BLaER1 (cell line): ENCODE measurements at regions not wholly inside any gene's neighbourhood (a gene's known extent, or its start where the extent isn't known, plus 50 kb on each side); places are given as distances from the start of the nearest gene placed in this dataset.

Source experiments
- H3K27ac ChIP-seq: shearing (Covaris generic); formaldehyde crosslinking; 2 replicates; pipeline ENCODE4 v1.8.1; 2022
- H3K27me3 ChIP-seq: shearing (Covaris generic); formaldehyde crosslinking; 2 replicates; pipeline ENCODE4 v1.8.1; 2022
- H3K36me3 ChIP-seq: shearing (Covaris generic); formaldehyde crosslinking; 2 replicates; pipeline ENCODE4 v1.8.1; 2022
- H3K4me1 ChIP-seq: shearing (Covaris generic); formaldehyde crosslinking; 2 replicates; pipeline ENCODE4 v1.8.1; 2022
- H3K4me2 ChIP-seq: shearing (Covaris generic); formaldehyde crosslinking; 2 replicates; pipeline ENCODE4 v1.8.1; 2022
- H3K4me3 ChIP-seq: shearing (Covaris generic); formaldehyde crosslinking; 2 replicates; pipeline ENCODE4 v1.8.1; 2022
- H3K9ac ChIP-seq: shearing (Covaris generic); formaldehyde crosslinking; 2 replicates; pipeline ENCODE4 v1.8.1; 2022
- H3K9me3 ChIP-seq: shearing (Covaris generic); formaldehyde crosslinking; 2 replicates; pipeline ENCODE4 v1.8.1; 2022
- H4K20me1 ChIP-seq: shearing (Covaris generic); formaldehyde crosslinking; 2 replicates; pipeline ENCODE4 v1.8.1; 2022
- Cebpa-rat ChIP-seq: shearing (Covaris generic); IDR thresholded peaks from 2 replicates; pipeline ENCODE4 v1.8.1; 2022

- H3K4me3 ChIP-seq: no peak overlapping the region
- no peak overlapping the region for H3K9ac ChIP-seq
- no peaks in the 10 kb centered on the region for H4K20me1 ChIP-seq
- no peak overlapping the region for H3K4me2 ChIP-seq
- H3K4me1 ChIP-seq: no peaks in the 10 kb centered on the region
- no peak overlapping the region for H3K27ac ChIP-seq
- no peaks in the 10 kb centered on the region for H3K36me3 ChIP-seq
- TF ChIP-seq Cebpa-rat: no peak
- H3K27me3 ChIP-seq: no peaks in the 10 kb centered on the region
- H3K9me3 ChIP-seq: no peaks in the 10 kb centered on the region
Measured at GRCh38 chr13:57784633-57785032, 153.1 kb downstream of the PCDH17 start.

- no peaks in the 10 kb centered on the region for H4K20me1 ChIP-seq
- H3K27ac ChIP-seq: no peak overlapping the region
- no peak overlapping the region for H3K4me3 ChIP-seq
- H3K27me3 ChIP-seq: no peaks in the 10 kb centered on the region
- H3K9me3 ChIP-seq: no peaks in the 10 kb centered on the region
- TF ChIP-seq Cebpa-rat: no peak
- H3K9ac ChIP-seq: no peak overlapping the region
- no peaks in the 10 kb centered on the region for H3K36me3 ChIP-seq
- no peaks in the 10 kb centered on the region for H3K4me1 ChIP-seq
- no peak overlapping the region for H3K4me2 ChIP-seq
Measured at GRCh38 chr13:57787058-57787791, 155.7 kb downstream of the PCDH17 start.

- Histone ChIP-seq H3K4me2 (no peak overlapping the region), H3K4me3 (no peak overlapping the region), H4K20me1 (no peaks in the 10 kb centered on the region), H3K4me1 (peaks cover 4% of the 10 kb centered on the region; the same call in 1 of the 2 replicates), H3K36me3 (no peaks in the 10 kb centered on the region), H3K27ac (no peak overlapping the region), H3K27me3 (no peaks in the 10 kb centered on the region), H3K9ac (no peak overlapping the region), H3K9me3 (no peaks in the 10 kb centered on the region)
- no peak for TF ChIP-seq Cebpa-rat
Measured at GRCh38 chr13:57799624-57800023, 168.1 kb downstream of the PCDH17 start.

- H3K9me3 ChIP-seq: no peaks in the 10 kb centered on the region
- no peak overlapping the region for H3K4me2 ChIP-seq
- H4K20me1 ChIP-seq: no peaks in the 10 kb centered on the region
- no peak overlapping the region for H3K9ac ChIP-seq
- H3K4me3 ChIP-seq: no peak overlapping the region
- H3K27ac ChIP-seq: no peak overlapping the region
- TF ChIP-seq Cebpa-rat: no peak
- no peaks in the 10 kb centered on the region for H3K4me1 ChIP-seq
- no peaks in the 10 kb centered on the region for H3K27me3 ChIP-seq
- no peaks in the 10 kb centered on the region for H3K36me3 ChIP-seq
Measured at GRCh38 chr13:57813651-57814050, 182.1 kb downstream of the PCDH17 start.

- TF ChIP-seq Cebpa-rat: no peak
- Histone ChIP-seq H3K27me3 (no peaks in the 10 kb centered on the region), H3K9ac (no peak overlapping the region), H4K20me1 (no peaks in the 10 kb centered on the region), H3K4me1 (no peaks in the 10 kb centered on the region), H3K4me2 (no peak overlapping the region), H3K4me3 (no peak overlapping the region), H3K9me3 (no peaks in the 10 kb centered on the region), H3K36me3 (no peaks in the 10 kb centered on the region), H3K27ac (no peak overlapping the region)
Measured at GRCh38 chr13:57815600-57815999, 184.1 kb downstream of the PCDH17 start.

GRCh38 chr13:57820924-57821323, 189.4 kb downstream of the PCDH17 start:
- Histone ChIP-seq H3K27me3 (no peaks in the 10 kb centered on the region), H3K36me3 (no peaks in the 10 kb centered on the region), H3K4me1 (peaks cover 5% of the 10 kb centered on the region; the same call in 1 of the 2 replicates), H3K4me2 (no peak overlapping the region), H4K20me1 (no peaks in the 10 kb centered on the region), H3K9ac (no peak overlapping the region), H3K27ac (no peak overlapping the region), H3K9me3 (peaks cover 10% of the 10 kb centered on the region), H3K4me3 (no peak overlapping the region)
- no peak for TF ChIP-seq Cebpa-rat

GRCh38 chr13:57823704-57824103, 192.2 kb downstream of the PCDH17 start:
- H3K4me3 ChIP-seq: no peak overlapping the region
- H3K9ac ChIP-seq: no peak overlapping the region
- H3K9me3 ChIP-seq: peaks cover 10% of the 10 kb centered on the region
- TF ChIP-seq Cebpa-rat: no peak
- no peaks in the 10 kb centered on the region for H4K20me1 ChIP-seq
- H3K27me3 ChIP-seq: no peaks in the 10 kb centered on the region
- H3K36me3 ChIP-seq: no peaks in the 10 kb centered on the region
- H3K4me2 ChIP-seq: no peak overlapping the region
- no peak overlapping the region for H3K27ac ChIP-seq
- peaks cover 5% of the 10 kb centered on the region; the same call in 1 of the 2 replicates for H3K4me1 ChIP-seq

- no peak for TF ChIP-seq Cebpa-rat
- Histone ChIP-seq H3K36me3 (no peaks in the 10 kb centered on the region), H4K20me1 (no peaks in the 10 kb centered on the region), H3K9me3 (peaks cover 10% of the 10 kb centered on the region), H3K4me2 (no peak overlapping the region), H3K27me3 (no peaks in the 10 kb centered on the region), H3K4me1 (peaks cover 5% of the 10 kb centered on the region; the same call in 1 of the 2 replicates), H3K4me3 (no peak overlapping the region), H3K9ac (no peak overlapping the region), H3K27ac (no peak overlapping the region)
Measured at GRCh38 chr13:57824121-57824520, 192.6 kb downstream of the PCDH17 start.

- no peak for TF ChIP-seq Cebpa-rat
- H3K4me3 ChIP-seq: no peak overlapping the region
- H3K9me3 ChIP-seq: peaks cover 10% of the 10 kb centered on the region
- H3K9ac ChIP-seq: no peak overlapping the region
- no peak overlapping the region for H3K4me2 ChIP-seq
- H3K27me3 ChIP-seq: no peaks in the 10 kb centered on the region
- H3K36me3 ChIP-seq: no peaks in the 10 kb centered on the region
- H4K20me1 ChIP-seq: no peaks in the 10 kb centered on the region
- peaks cover 5% of the 10 kb centered on the region; the same call in 1 of the 2 replicates for H3K4me1 ChIP-seq
- H3K27ac ChIP-seq: no peak overlapping the region
Measured at GRCh38 chr13:57825066-57825465, 193.5 kb downstream of the PCDH17 start.

GRCh38 chr13:57829496-57829895, 198.0 kb downstream of the PCDH17 start:
- H3K4me1 ChIP-seq: no peaks in the 10 kb centered on the region
- H3K9ac ChIP-seq: no peak overlapping the region
- no peaks in the 10 kb centered on the region for H3K9me3 ChIP-seq
- no peak for TF ChIP-seq Cebpa-rat
- no peaks in the 10 kb centered on the region for H3K36me3 ChIP-seq
- H3K27me3 ChIP-seq: no peaks in the 10 kb centered on the region
- H3K4me3 ChIP-seq: no peak overlapping the region
- no peak overlapping the region for H3K27ac ChIP-seq
- no peaks in the 10 kb centered on the region for H4K20me1 ChIP-seq
- no peak overlapping the region for H3K4me2 ChIP-seq
